KMS-11 (cell line): ENCODE measurements at regions not wholly inside any gene's neighbourhood (a gene's known extent, or its start where the extent isn't known, plus 50 kb on each side); places are given as distances from the start of the nearest gene placed in this dataset.

Experiments
- H2AFZ ChIP-seq: fragments of 200-600 bp; sonication (generic); 2 replicates; pipeline ENCODE4 v1.6.1; 2016; ENCODE audit warnings: antibody characterized with exemption, mixed run types, low read depth
- H3K27ac ChIP-seq: fragments of 200-600 bp; sonication (generic); 2 replicates; pipeline ENCODE4 v1.6.1; 2016; ENCODE audit warnings: mild to moderate bottlenecking, mixed run types
- H3K27me3 ChIP-seq: fragments of 200-600 bp; sonication (generic); 2 replicates; pipeline ENCODE4 v1.6.1; 2017; ENCODE audit warnings: mild to moderate bottlenecking, low read depth, mixed run types, moderate library complexity; ENCODE audit not compliant: insufficient read depth
- H3K36me3 ChIP-seq: fragments of 200-600 bp; sonication (generic); 2 replicates; pipeline ENCODE4 v1.6.1; 2017; ENCODE audit warnings: mild to moderate bottlenecking, mixed run types; ENCODE audit not compliant: insufficient read depth
- H3K4me1 ChIP-seq: fragments of 200-600 bp; sonication (generic); 2 replicates; pipeline ENCODE4 v1.6.1; 2016; ENCODE audit warnings: mild to moderate bottlenecking, low read depth, mixed run types; ENCODE audit not compliant: poor library complexity, severe bottlenecking
- H3K4me2 ChIP-seq: fragments of 200-600 bp; sonication (generic); 2 replicates; pipeline ENCODE4 v1.7.0; 2016; ENCODE audit warnings: mild to moderate bottlenecking, mixed run types
- H3K4me3 ChIP-seq: fragments of 200-600 bp; sonication (generic); IDR thresholded peaks from 2 replicates; pipeline ENCODE4 v1.6.1; 2017; ENCODE audit warnings: low read depth, low read length, mixed read lengths; ENCODE audit not compliant: insufficient read depth
- H3K79me2 ChIP-seq: fragments of 200-600 bp; sonication (generic); 2 replicates; pipeline ENCODE4 v1.6.1; 2016; ENCODE audit warnings: low read depth, mixed run types; ENCODE audit not compliant: insufficient read depth
- H3K9ac ChIP-seq: fragments of 200-600 bp; sonication (generic); 2 replicates; pipeline ENCODE4 v1.6.1; 2016; ENCODE audit warnings: mild to moderate bottlenecking, mixed run types
- H4K20me1 ChIP-seq: fragments of 200-600 bp; sonication (generic); 2 replicates; pipeline ENCODE4 v1.6.1; 2016; ENCODE audit warnings: mild to moderate bottlenecking, mixed run types; ENCODE audit not compliant: insufficient read depth
- TF ChIP-seq, protein P1 (sequence below): fragments of 200-600 bp; sonication (generic); conservative IDR thresholded peaks from 2 replicates; pipeline ENCODE4 v1.6.1; 2017; ENCODE audit warnings: low read depth, mild to moderate bottlenecking, antibody characterized with exemption, low read length, moderate library complexity, mixed read lengths

DNA sequence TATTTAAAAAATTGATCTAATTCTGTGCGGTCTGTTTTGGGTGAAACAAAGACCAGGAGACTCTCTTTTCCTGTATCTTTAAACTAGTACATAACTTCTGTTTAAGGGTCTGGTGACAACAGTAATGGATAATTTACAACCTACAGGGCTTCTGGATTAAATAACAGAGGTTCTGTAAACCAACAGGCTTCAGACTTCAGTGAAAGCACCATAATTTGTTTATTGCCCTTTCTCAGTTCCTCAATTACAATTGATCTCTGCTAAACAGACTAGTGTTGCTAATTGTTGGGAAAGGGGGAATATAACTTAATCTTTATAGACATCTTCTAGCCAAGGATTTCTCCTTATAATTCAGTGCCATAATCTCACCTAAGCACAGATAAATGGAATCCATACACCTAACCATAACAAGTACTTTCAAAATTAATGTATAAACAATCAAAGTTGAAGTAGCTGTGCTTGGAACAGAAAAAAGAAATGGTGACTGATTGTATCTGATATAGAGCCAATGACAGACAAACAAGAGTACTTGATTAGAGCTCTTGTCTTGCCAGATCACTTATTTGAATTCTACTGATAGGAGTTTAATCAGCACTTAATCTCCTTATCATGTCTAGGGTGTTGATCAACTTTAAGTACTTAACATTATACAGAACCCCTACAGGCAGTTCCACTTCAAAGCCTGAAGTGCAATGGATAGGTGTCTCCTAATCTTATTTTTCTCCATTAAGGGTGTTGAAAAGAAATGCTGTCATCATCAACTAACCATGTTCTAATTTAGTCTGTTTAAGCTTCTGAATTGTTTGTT is 536.0 kb downstream of the NR2F1-AS1 start:
- Histone ChIP-seq H3K27me3 (no peaks in the 10 kb centered on the region), H3K79me2 (no peaks in the 10 kb centered on the region), H3K4me1 (no peaks in the 10 kb centered on the region), H3K4me2 (no peak overlapping the region), H4K20me1 (no peaks in the 10 kb centered on the region), H2AFZ (no peak overlapping the region), H3K36me3 (no peaks in the 10 kb centered on the region), H3K27ac (no peak overlapping the region), H3K9ac (no peak overlapping the region), H3K4me3 (no peak overlapping the region)
- TF ChIP-seq, protein P1, sequence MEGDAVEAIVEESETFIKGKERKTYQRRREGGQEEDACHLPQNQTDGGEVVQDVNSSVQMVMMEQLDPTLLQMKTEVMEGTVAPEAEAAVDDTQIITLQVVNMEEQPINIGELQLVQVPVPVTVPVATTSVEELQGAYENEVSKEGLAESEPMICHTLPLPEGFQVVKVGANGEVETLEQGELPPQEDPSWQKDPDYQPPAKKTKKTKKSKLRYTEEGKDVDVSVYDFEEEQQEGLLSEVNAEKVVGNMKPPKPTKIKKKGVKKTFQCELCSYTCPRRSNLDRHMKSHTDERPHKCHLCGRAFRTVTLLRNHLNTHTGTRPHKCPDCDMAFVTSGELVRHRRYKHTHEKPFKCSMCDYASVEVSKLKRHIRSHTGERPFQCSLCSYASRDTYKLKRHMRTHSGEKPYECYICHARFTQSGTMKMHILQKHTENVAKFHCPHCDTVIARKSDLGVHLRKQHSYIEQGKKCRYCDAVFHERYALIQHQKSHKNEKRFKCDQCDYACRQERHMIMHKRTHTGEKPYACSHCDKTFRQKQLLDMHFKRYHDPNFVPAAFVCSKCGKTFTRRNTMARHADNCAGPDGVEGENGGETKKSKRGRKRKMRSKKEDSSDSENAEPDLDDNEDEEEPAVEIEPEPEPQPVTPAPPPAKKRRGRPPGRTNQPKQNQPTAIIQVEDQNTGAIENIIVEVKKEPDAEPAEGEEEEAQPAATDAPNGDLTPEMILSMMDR = no peak

DNA sequence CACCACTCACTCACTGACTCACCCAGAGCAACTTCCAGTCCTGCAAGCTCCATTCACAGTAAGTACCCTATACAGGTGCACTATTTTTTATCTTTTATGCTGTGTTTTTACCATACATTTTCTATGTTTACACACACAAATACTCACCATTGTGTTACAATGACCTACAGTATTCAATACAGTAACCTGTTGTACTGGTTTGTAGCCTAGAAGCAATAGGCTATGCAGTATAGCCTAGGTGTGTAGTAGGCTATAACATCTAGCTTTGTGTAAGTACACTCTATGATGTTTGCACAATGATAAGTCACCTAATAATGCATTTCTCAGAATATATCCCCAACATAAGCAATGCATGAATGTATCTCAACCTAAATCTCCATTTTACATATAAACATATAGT is 541.1 kb downstream of the NR2F1-AS1 start:
- Histone ChIP-seq H2AFZ (no peak overlapping the region), H3K9ac (no peak overlapping the region), H3K4me3 (no peak overlapping the region), H3K27ac (no peak overlapping the region), H3K4me1 (no peaks in the 10 kb centered on the region), H4K20me1 (no peaks in the 10 kb centered on the region), H3K27me3 (no peaks in the 10 kb centered on the region), H3K79me2 (no peaks in the 10 kb centered on the region), H3K36me3 (no peaks in the 10 kb centered on the region), H3K4me2 (no peak overlapping the region)
- TF ChIP-seq, protein P1 = no peak

DNA sequence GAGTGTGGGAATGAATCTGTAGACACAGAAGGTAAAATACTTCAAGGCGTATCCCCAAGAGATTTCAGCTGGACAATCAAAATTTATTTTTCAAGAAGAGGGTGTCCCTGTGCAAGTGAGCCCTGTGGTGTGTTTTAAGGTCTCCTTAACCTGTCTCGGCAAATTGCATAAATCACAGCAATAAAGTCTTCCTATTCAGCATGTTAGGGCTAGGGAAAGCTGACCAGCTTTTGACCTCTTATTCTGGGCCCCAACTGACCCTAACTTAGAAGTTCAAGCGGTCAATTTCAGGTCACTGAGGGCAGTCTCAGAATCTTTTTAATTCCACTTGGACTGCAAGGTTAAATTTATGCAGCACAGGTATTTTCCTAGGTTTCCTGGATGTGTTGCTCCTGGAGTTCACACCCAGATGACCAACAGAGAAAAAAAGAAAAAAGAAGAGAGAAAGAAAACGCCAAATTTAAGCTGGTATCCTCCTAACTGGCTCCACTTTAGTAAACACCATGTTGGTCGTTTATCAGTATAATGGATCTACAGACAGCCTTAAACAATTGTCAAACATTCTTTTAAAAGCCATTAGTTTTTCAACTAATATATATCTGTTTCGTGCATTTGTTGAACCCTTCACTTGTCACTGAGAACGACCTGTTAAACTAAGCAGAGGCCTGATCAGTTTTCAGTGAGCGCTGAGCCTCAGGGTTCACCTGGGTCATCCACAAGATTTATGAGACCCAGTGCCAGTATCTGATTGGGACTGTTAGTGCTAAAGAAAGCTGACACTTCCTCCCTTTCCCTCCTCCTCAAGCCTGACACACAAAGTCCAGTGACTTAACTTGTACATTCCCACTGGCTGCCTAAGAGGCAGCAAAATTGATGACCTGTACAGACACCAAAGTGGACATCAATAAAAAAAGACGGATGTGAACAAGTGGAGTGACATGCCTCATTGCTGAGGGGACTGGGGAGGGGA is 546.1 kb downstream of the NR2F1-AS1 start:
- TF ChIP-seq, protein P1 = no peak
- Histone ChIP-seq H3K27me3 (no peaks in the 10 kb centered on the region), H3K9ac (no peak overlapping the region)

DNA sequence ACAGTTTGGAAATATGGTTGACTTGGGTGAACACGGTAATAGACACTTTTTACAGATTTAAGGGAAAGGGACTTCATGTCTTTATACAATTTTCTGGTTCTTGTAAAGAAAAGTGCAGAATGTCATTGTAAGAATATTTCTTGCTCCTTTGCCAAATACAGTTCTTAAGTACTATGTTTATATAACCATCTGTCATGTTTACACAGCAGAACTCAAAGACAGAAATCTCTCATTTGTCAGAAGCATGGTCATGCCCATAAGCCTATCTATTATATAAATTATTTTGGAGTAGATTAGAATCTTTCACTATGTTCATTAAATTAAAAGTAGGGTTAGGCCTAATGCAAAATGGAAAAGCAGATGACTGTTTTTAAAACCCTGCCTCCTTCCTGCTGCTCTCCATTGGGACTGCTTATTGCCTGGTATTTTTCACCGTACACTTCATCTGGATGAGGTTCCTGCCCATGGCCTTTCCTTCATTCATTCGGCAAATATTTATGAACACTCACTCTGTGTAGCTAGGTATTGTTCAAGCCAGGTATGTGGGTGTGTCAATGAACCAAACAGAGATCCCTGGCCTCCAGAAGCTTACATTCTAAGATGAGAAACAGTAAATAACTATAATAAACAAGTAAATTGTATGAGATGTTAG is 558.1 kb downstream of the NR2F1-AS1 start:
- Histone ChIP-seq H3K4me2 (no peak overlapping the region), H3K4me1 (peaks cover 9% of the 10 kb centered on the region), H3K27ac (no peak overlapping the region), H3K4me3 (no peak overlapping the region), H3K36me3 (no peaks in the 10 kb centered on the region), H3K79me2 (no peaks in the 10 kb centered on the region), H2AFZ (no peak overlapping the region), H3K9ac (no peak overlapping the region), H4K20me1 (no peaks in the 10 kb centered on the region), H3K27me3 (no peaks in the 10 kb centered on the region)
- TF ChIP-seq, protein P1 = no peak

More for the DNA sequence above, 546.1 kb downstream of the NR2F1-AS1 start:
- Histone ChIP-seq H3K4me2 (no peak overlapping the region), H3K79me2 (no peaks in the 10 kb centered on the region), H4K20me1 (no peaks in the 10 kb centered on the region), H2AFZ (no peak overlapping the region), H3K36me3 (no peaks in the 10 kb centered on the region), H3K27ac (no peak overlapping the region), H3K4me3 (no peak overlapping the region), H3K4me1 (no peaks in the 10 kb centered on the region)
